ENCODE measurements at regions not wholly inside any gene's neighbourhood (a gene's known extent, or its start where the extent isn't known, plus 50 kb on each side); places are given as distances from the start of the nearest gene placed in this dataset.

DNA sequence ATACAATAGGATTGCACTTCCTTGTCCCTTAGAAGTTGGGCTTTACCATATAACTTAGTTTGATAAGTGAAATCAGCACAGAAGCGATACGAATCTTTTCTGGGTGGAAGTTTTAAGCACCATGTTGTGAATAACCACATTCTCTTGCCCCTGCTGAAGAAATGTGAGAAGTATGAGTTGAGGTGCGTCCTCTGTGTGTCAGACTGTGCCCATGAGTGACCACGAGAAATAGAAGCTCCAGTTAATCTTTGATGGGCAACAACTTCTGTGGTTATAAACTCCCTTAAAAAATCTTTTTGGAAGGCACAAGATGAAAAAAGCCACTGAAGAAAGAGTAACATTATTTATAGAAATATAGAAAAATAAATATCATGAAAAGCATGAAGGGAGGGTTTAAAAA, 668.2 kb downstream of the DTWD2 start:
- no peak for TF ChIP-seq EZH2 (IDR thresholded peaks at IDR 0.05; ENCODE audit: borderline replicate concordance, low read length)
- no peak for TF ChIP-seq CTCF (conservative IDR thresholded peaks at IDR 0.05 in 1 of 2, IDR thresholded peaks at IDR 0.05 in 1 of 2; ENCODE audit: extremely low read depth in 1 of 2, insufficient read depth in 1 of 2, low read depth in 1 of 2, low read length in 2 of 2)

Measured in mammary epithelial cell (primary cell).